ENCODE measurements at regions not wholly inside any gene's neighbourhood (a gene's known extent, or its start where the extent isn't known, plus 50 kb on each side); places are given as distances from the start of the nearest gene placed in this dataset.

DNA sequence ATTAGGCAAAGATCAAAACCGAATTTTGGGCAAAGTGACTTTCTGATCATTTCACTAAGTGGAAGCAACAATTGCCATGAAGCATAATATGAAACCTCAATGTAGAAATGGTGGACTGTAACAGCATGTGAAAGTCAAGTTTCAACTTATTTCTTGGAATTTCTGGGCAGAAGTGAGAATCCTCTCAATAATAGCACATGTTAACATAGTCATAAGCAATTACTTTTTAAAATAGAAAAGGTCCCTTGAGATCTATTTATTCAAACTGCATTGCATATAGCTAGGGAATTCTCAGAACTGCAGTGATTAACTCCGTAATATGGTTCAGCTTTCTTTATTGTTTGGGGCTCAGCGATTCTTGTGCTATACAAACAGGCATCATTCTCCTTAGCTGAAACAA is 136.7 kb upstream of the ATP2B1 start:
- no peaks in the 10 kb centered on the region for H3K9me3 Mint-ChIP-seq
- H3K36me3 Mint-ChIP-seq (ENCODE audit: low read depth): no peaks in the 10 kb centered on the region
- peaks cover 4% of the 10 kb centered on the region for H3K4me1 Mint-ChIP-seq (ENCODE audit: low read depth)
- H3K27ac Mint-ChIP-seq: no peak overlapping the region
- H3K27me3 Mint-ChIP-seq: no peaks in the 10 kb centered on the region
- H3K4me3 Mint-ChIP-seq: no peak overlapping the region

DNA sequence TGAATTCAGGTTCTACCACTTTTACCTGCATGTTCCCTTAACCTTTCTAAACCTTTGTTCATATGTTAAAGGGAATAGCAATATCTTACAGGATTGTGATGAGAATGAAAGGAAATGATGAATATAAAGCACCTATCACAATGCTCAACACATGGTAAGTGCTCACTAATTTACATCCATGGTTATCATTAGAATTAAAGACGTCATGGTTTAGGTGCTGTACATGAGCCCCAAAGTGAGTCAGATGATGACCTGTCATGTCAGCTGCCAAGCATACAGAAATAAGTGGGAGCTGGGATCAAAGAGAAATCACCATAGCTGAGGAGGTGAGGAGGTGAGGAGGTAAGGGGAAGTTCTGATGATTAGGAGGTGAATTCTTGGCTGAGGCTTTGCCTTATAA is 135.9 kb upstream of the ATP2B1 start:
- no peak overlapping the region for H3K27ac Mint-ChIP-seq
- no peaks in the 10 kb centered on the region for H3K36me3 Mint-ChIP-seq (ENCODE audit: low read depth)
- H3K4me1 Mint-ChIP-seq (ENCODE audit: low read depth): peaks cover 4% of the 10 kb centered on the region
- no peak overlapping the region for H3K4me3 Mint-ChIP-seq
- H3K27me3 Mint-ChIP-seq: no peaks in the 10 kb centered on the region
- H3K9me3 Mint-ChIP-seq: no peaks in the 10 kb centered on the region

DNA sequence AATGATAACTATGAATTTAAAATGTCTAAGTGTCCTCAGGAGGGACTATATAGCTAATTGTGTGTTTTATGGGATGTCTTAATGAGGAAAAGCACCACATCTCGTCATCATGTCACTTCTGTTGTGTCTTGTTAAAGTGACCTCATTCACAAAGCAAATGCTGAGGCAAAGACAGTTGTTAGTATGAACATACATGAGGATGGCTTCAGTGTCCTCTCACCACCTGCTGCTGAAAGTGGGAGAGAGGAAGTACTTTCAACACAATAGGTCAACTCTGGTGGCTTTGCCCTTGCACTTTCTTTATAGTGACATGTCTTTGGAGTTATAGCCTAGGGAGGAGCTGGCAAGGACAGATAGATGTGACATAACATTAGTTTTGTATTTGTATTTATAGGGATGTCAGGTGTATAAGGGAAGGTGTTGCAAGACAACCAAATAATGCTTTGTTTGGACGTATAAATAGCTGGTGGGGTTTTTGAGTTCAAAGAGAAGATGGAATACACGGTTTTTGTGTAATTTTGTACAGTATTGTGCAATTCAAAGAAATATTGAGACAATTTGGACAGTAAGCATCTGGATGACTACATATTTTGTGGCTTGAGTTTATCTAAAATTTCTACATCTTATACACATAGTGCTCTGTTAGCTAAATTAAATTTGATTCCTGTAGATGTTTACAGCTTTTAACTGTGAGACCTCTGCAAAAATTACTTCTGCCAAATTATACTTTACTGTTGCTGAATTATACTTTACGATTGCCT is 131.7 kb upstream of the ATP2B1 start:
- H3K9me3 Mint-ChIP-seq: no peaks in the 10 kb centered on the region

DNA sequence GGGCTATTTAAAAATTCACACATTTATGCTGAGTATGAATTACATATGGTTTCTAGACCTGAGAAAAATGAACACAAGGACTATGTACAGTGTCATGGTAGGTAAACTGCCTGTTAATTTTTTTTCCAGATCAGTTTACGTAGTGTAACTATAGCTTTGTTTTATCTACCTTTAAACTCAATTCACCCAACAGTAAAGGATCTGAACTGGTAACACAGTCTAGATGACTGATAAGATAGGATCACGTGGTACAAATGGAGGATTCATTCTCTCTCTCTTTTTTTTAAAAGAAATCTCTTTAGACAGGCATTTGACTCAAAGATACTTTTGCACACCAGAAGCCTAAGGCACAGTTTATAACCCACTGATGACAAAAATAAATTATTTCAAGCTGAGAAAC is 130.8 kb upstream of the ATP2B1 start:
- Mint-ChIP-seq H3K4me1 (ENCODE audit: low read depth) (no peaks in the 10 kb centered on the region), H3K27me3 (no peaks in the 10 kb centered on the region), H3K27ac (no peak overlapping the region), H3K36me3 (ENCODE audit: low read depth) (no peaks in the 10 kb centered on the region), H3K9me3 (no peaks in the 10 kb centered on the region), H3K4me3 (no peak overlapping the region)

More for the DNA sequence above, 131.7 kb upstream of the ATP2B1 start:
- H3K4me1 Mint-ChIP-seq (ENCODE audit: low read depth): peaks cover 4% of the 10 kb centered on the region
- H3K27me3 Mint-ChIP-seq: no peaks in the 10 kb centered on the region
- no peak overlapping the region for H3K27ac Mint-ChIP-seq
- no peak overlapping the region for H3K4me3 Mint-ChIP-seq
- no peaks in the 10 kb centered on the region for H3K36me3 Mint-ChIP-seq (ENCODE audit: low read depth)

DNA sequence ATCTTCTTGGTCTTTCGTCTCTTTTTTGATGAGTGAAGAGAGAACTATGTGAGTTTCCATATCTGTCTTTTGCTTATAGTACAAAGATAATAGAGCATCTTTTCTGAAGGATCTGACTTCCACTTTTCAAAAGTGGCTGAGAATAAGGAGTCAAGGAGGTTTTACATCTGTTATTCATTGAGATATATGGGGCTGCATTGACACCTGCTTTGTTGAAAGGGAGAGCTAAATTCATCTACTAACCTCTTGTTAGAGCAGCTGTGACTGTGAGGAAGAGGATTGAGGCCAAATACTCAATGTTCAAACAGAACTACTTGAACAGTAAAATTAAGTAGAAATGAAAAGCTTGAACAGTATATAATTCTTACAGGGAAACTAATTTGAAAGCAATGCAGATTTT is 130.2 kb upstream of the ATP2B1 start:
- H3K27ac Mint-ChIP-seq: no peak overlapping the region

DNA sequence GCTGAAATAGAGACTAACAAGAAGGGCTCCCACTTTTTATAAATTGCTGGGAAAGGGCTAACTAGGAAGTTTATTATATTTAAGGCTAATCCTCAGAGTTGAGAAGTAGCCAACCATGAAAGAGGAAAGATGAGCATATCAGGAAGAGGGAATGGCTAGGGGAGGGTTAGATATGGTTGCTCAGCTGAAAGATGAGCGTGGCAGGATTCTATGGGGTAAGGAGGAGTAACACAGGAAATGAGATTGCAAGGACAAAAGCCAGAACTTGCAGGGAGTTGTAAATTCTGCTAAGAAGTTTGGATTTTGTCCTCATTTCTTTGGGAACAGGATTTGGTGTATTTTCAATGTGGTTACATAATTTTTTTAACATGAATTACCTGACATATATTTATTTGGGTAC is 127.4 kb upstream of the ATP2B1 start:
- no peaks in the 10 kb centered on the region for H3K27me3 Mint-ChIP-seq
- H3K4me1 Mint-ChIP-seq (ENCODE audit: low read depth): no peaks in the 10 kb centered on the region
- H3K4me3 Mint-ChIP-seq: no peak overlapping the region
- H3K27ac Mint-ChIP-seq: no peak overlapping the region
- H3K36me3 Mint-ChIP-seq (ENCODE audit: low read depth): no peaks in the 10 kb centered on the region
- H3K9me3 Mint-ChIP-seq: no peaks in the 10 kb centered on the region

More for the DNA sequence above, 130.2 kb upstream of the ATP2B1 start:
- no peaks in the 10 kb centered on the region for H3K4me1 Mint-ChIP-seq (ENCODE audit: low read depth)
- H3K36me3 Mint-ChIP-seq (ENCODE audit: low read depth): no peaks in the 10 kb centered on the region
- no peaks in the 10 kb centered on the region for H3K27me3 Mint-ChIP-seq
- no peaks in the 10 kb centered on the region for H3K9me3 Mint-ChIP-seq
- H3K4me3 Mint-ChIP-seq: no peak overlapping the region

DNA sequence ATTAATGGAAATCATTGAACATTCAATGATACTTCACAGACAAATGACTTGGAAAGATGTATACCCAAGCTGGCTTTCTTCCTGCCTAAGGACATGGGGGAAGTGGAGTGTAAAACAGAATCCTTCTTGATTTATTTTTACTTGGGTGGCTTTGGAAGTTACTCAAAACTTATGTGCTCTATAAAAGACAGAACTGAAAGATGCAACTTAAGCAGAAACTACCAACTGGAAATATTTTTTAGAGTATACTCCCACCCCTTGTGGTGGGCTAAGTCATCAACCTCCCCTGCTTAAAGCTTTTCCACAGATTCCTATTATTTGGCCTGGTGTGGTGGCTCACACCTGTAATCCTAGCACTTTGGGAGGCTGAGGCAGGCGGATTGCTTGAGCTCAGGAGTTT is 126.0 kb upstream of the ATP2B1 start:
- H3K4me1 Mint-ChIP-seq (ENCODE audit: low read depth): no peaks in the 10 kb centered on the region
- H3K27ac Mint-ChIP-seq: no peak overlapping the region
- H3K4me3 Mint-ChIP-seq: no peak overlapping the region
- H3K27me3 Mint-ChIP-seq: no peaks in the 10 kb centered on the region
- no peaks in the 10 kb centered on the region for H3K9me3 Mint-ChIP-seq
- H3K36me3 Mint-ChIP-seq (ENCODE audit: low read depth): no peaks in the 10 kb centered on the region

DNA sequence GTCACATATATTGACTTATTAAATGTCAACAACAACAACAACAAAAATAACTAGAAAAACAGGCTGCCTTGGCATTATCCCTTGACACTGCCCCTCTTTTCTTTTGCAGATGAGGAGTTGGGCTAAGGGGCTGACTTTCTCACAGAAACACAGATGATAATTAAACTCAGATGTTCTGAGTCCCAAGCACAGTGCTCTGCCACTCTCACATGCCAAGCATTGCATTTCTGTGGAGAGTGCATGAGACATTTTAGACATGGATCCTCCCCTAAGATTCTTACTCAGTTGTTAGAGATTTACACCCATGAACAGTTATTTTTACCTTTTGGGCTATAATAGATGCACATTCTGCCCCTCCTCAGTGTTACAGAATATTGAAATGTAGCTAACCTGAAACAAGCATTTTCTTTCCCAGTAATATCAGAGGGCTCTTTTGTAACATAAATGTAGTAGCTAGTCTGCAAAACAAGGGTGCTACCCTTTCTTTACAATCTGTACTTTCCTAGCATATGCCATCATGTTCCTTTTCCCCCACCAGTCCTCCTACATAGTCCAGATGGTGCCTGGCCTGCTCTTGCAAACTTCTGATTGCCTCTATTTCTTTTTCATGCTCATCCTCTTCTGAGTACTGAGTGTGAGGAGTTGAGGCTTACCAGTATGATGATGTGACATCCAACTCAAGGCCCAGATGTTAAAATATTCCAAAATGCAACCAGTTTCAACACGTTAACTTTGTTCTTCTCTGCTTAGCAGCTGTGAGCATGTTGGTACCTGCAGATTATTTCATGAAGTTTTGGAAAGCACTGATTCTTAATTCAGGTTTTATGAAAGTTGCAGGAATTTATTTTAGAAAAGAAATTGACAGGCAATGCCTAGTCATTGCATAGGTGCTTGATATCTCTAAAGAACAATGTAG is 125.0 kb upstream of the ATP2B1 start:
- Mint-ChIP-seq H3K9me3 (no peaks in the 10 kb centered on the region), H3K36me3 (ENCODE audit: low read depth) (no peaks in the 10 kb centered on the region), H3K27me3 (no peaks in the 10 kb centered on the region), H3K27ac (no peak overlapping the region), H3K4me1 (ENCODE audit: low read depth) (no peaks in the 10 kb centered on the region), H3K4me3 (no peak overlapping the region)

DNA sequence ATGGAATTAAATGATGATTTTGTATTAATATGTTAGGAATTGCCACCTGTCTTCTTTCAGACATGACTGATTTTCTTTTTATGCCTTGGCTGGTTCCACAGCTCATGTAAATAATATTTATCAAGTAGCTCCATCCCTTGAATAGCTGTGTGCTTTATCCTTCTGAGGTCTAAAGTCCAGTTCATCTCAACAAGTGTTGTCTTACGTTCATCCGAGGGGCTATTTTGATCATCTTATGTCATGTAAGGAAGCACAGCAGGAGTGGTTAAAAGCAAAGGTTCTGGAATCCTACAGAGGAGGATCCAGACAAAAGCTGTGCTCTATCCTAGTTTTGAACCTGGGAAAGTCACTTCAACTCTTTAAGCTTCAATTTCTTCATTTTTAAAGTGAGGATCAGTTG is 123.7 kb upstream of the ATP2B1 start:
- H3K27ac Mint-ChIP-seq: no peak overlapping the region
- no peaks in the 10 kb centered on the region for H3K27me3 Mint-ChIP-seq
- no peaks in the 10 kb centered on the region for H3K36me3 Mint-ChIP-seq (ENCODE audit: low read depth)
- H3K9me3 Mint-ChIP-seq: no peaks in the 10 kb centered on the region
- no peaks in the 10 kb centered on the region for H3K4me1 Mint-ChIP-seq (ENCODE audit: low read depth)
- H3K4me3 Mint-ChIP-seq: no peak overlapping the region

DNA sequence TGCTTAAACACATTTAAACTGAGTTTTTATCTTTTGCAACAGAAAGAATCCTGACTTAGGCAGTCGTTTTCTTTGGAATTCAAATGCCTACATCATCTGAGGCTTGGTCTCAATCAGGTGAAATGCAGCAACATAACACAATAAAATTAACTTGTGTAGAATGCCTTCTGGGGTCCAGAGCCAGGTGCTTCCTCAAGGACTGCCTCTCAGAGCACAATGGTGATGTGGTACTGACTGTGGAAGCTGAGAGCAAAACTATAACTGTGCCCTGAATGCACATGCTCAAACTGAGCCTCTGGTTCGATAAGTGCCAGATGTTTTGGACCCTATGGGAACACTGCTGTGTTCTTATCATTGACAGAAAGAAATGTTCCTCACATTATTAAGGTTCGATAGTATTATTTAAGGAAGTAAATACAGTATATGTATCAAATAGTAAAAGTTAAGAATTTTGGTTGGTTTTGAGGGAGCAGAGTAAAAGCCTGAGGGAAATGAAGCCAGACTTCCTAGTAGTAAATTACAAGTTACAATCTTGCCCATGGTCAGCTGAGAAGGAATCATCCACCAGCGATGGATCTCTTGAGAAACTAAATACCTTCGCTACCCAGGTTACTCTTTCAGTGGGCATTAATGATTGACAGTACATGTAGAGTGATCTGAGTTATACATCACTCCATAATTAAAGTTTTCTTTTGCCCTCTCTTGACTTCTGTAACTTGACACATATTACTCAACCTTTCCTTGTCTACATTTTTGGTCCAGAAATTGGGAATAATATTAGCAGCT is 122.9 kb upstream of the ATP2B1 start:
- Mint-ChIP-seq H3K9me3 (no peaks in the 10 kb centered on the region), H3K36me3 (ENCODE audit: low read depth) (no peaks in the 10 kb centered on the region), H3K27ac (no peak overlapping the region), H3K4me1 (ENCODE audit: low read depth) (no peaks in the 10 kb centered on the region), H3K4me3 (no peak overlapping the region), H3K27me3 (no peaks in the 10 kb centered on the region)

DNA sequence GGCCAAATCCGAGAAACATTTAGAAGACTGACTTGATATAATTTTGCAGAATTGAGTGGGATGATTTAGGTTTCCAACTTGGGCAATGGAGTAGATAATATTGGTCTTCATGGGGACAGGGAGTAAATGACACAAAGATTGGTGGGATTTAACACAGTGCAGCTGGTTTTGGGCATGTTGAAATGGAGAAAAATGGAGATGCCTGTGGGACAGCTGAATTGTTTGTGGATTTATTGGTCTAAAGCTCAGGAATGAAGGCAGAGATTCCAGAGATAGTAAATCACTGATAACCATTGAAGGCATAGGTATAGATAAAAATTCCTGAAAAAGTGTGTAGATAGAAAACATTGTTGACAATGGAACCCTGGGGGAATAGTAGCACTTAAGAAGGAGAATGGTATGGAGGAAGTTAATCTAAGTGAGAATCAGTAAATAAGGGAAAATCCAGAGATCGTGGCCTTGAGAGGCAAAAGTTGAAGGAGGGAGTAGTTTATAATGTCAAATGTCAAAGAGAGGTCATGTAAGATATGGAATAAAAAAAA is 120.9 kb upstream of the ATP2B1 start:
- no peak overlapping the region for H3K27ac Mint-ChIP-seq
- H3K36me3 Mint-ChIP-seq (ENCODE audit: low read depth): no peaks in the 10 kb centered on the region
- H3K4me3 Mint-ChIP-seq: no peak overlapping the region
- H3K9me3 Mint-ChIP-seq: no peaks in the 10 kb centered on the region
- peaks cover 11% of the 10 kb centered on the region for H3K4me1 Mint-ChIP-seq (ENCODE audit: low read depth)
- H3K27me3 Mint-ChIP-seq: no peaks in the 10 kb centered on the region

DNA sequence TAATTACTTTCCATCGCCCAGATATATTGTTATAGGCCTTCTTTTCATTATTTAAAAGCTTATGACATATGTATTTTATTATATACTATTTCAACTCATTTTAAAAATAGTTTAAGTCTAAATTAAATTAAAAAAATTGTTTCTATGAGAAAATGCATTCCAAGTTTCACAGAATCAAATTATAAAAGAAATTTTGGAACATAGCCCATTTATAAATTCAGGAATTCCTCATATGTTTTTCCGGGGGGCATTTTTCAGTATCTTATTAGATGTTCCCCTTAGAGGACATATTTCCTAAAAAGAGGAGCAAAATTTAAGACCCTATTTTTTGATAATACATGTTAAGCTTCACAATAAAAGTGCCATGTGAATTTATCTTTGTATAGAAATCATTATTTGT is 119.9 kb upstream of the ATP2B1 start:
- H3K9me3 Mint-ChIP-seq: no peaks in the 10 kb centered on the region
- peaks cover 11% of the 10 kb centered on the region for H3K4me1 Mint-ChIP-seq (ENCODE audit: low read depth)
- no peaks in the 10 kb centered on the region for H3K36me3 Mint-ChIP-seq (ENCODE audit: low read depth)
- no peaks in the 10 kb centered on the region for H3K27me3 Mint-ChIP-seq
- no peak overlapping the region for H3K27ac Mint-ChIP-seq
- no peak overlapping the region for H3K4me3 Mint-ChIP-seq

DNA sequence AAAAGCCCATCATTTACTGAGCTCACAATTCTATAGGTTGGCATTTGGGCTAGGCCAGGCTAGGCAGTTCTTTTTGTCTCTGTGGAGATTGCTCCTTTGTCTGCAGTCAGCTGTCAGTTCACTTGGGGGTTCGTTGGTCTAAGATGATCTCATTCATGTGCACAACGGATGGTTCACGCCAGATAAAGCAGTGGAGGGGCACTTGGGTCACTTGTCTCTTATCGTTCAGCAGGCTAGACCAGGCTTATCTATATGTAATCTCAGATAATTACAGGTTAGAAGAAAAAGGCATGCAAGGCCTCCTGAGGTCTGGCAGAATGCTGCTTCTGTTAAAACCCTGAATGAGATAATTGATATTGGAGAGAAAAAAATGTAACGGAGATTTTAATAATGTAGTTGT is 119.0 kb upstream of the ATP2B1 start:
- Mint-ChIP-seq H3K27ac (no peak overlapping the region), H3K36me3 (ENCODE audit: low read depth) (no peaks in the 10 kb centered on the region), H3K27me3 (no peaks in the 10 kb centered on the region), H3K4me3 (no peak overlapping the region), H3K9me3 (no peaks in the 10 kb centered on the region), H3K4me1 (ENCODE audit: low read depth) (peaks cover 11% of the 10 kb centered on the region)

DNA sequence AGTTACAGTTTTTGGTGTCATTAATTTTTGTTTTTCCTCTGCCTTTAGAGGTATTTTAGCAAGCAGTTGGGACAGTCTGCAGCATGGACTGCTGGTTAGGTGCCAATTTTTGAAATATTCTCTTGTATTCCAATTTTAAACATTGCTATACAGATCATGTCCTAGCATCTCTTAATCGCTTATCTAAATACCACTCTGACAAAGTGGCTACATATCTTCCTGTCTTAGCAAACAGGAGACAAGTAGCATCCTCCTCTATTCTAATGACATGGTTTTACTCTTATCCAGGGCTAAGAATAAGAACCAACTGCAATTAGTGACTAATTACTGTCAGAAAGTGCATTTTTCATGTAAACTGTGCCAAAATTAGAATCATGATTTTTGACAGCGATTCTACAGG is 117.8 kb upstream of the ATP2B1 start:
- H3K36me3 Mint-ChIP-seq (ENCODE audit: low read depth): no peaks in the 10 kb centered on the region
- H3K27me3 Mint-ChIP-seq: no peaks in the 10 kb centered on the region
- H3K4me1 Mint-ChIP-seq (ENCODE audit: low read depth): peaks cover 14% of the 10 kb centered on the region
- H3K27ac Mint-ChIP-seq: no peak overlapping the region
- no peaks in the 10 kb centered on the region for H3K9me3 Mint-ChIP-seq
- no peak overlapping the region for H3K4me3 Mint-ChIP-seq
